Type B pancreatic cell (in vitro differentiated cells): ENCODE measurements at regions not wholly inside any gene's neighbourhood (a gene's known extent, or its start where the extent isn't known, plus 50 kb on each side); places are given as distances from the start of the nearest gene placed in this dataset.

Experiments
- DNase-seq: peaks from one replicate; pipeline ENCODE4 v3.0.0; 2021; ENCODE audit warnings: mixed read lengths; ENCODE audit not compliant: unreplicated experiment; ENCODE audit errors: extremely low spot score
- H3K27ac Mint-ChIP-seq: 2 replicates; pipeline ENCODE4 v1.8.0; 2021; ENCODE audit warnings: mild to moderate bottlenecking, mixed read lengths
- H3K27me3 Mint-ChIP-seq: 2 replicates; pipeline ENCODE4 v1.8.0; 2021; ENCODE audit warnings: mixed read lengths
- H3K36me3 Mint-ChIP-seq: 2 replicates; pipeline ENCODE4 v1.8.0; 2021; ENCODE audit warnings: mixed read lengths
- H3K4me1 Mint-ChIP-seq: one replicate; pipeline ENCODE4 v1.8.0; 2021; ENCODE audit warnings: mixed read lengths; ENCODE audit not compliant: unreplicated experiment
- H3K4me3 Mint-ChIP-seq: 2 replicates; pipeline ENCODE4 v1.8.0; 2021; ENCODE audit warnings: mild to moderate bottlenecking, mixed read lengths
- H3K9me3 Mint-ChIP-seq: 2 replicates; pipeline ENCODE4 v1.8.0; 2021; ENCODE audit warnings: mixed read lengths
- CTCF ChIP-seq: fragments of 200-600 bp; sonication (generic); conservative IDR thresholded peaks from 2 replicates; pipeline ENCODE4 v1.5.0; 2021; ENCODE audit warnings: antibody characterized with exemption, mild to moderate bottlenecking

GRCh38 chrX:39823424-39823823 lies 274.3 kb downstream of the BCOR start:
- no peak for TF ChIP-seq CTCF
- no peak overlapping the region for H3K4me3 Mint-ChIP-seq
- H3K27me3 Mint-ChIP-seq: peaks cover 8% of the 10 kb centered on the region
- no peaks in the 10 kb centered on the region for H3K36me3 Mint-ChIP-seq
- peaks cover 12% of the 10 kb centered on the region for H3K4me1 Mint-ChIP-seq
- H3K27ac Mint-ChIP-seq: no peak overlapping the region
- no peak for DNase-seq
- H3K9me3 Mint-ChIP-seq: no peaks in the 10 kb centered on the region

- peaks cover 7% of the 10 kb centered on the region for H3K27me3 Mint-ChIP-seq
- no peaks in the 10 kb centered on the region for H3K36me3 Mint-ChIP-seq
- peaks cover 12% of the 10 kb centered on the region for H3K4me1 Mint-ChIP-seq
- H3K9me3 Mint-ChIP-seq: no peaks in the 10 kb centered on the region
- no peak overlapping the region for H3K27ac Mint-ChIP-seq
- no peak for DNase-seq
- no peak for TF ChIP-seq CTCF
- H3K4me3 Mint-ChIP-seq: peak overlapping the region; percentile 50
Observed at GRCh38 chrX:39823854-39824253, 273.9 kb downstream of the BCOR start.

- H3K27ac Mint-ChIP-seq: no peak overlapping the region
- H3K4me1 Mint-ChIP-seq: peaks cover 7% of the 10 kb centered on the region
- H3K27me3 Mint-ChIP-seq: peaks cover 3% of the 10 kb centered on the region
- no peak overlapping the region for H3K4me3 Mint-ChIP-seq
- TF ChIP-seq CTCF: no peak
- DNase-seq: no peak
- H3K9me3 Mint-ChIP-seq: no peaks in the 10 kb centered on the region
- H3K36me3 Mint-ChIP-seq: no peaks in the 10 kb centered on the region
Observed at GRCh38 chrX:39826813-39827543, 270.8 kb downstream of the BCOR start.

GRCh38 chrX:39827951-39828350 lies 269.8 kb downstream of the BCOR start:
- Mint-ChIP-seq H3K27ac (peak overlapping the region; percentile 46), H3K27me3 (peaks cover 3% of the 10 kb centered on the region), H3K9me3 (no peaks in the 10 kb centered on the region), H3K4me1 (peaks cover 7% of the 10 kb centered on the region), H3K4me3 (no peak overlapping the region), H3K36me3 (no peaks in the 10 kb centered on the region)
- no peak for DNase-seq
- TF ChIP-seq CTCF: no peak

- DNase-seq: no peak
- no peak for TF ChIP-seq CTCF
- peaks cover 7% of the 10 kb centered on the region for H3K4me1 Mint-ChIP-seq
- no peaks in the 10 kb centered on the region for H3K9me3 Mint-ChIP-seq
- no peaks in the 10 kb centered on the region for H3K36me3 Mint-ChIP-seq
- no peak overlapping the region for H3K4me3 Mint-ChIP-seq
- H3K27me3 Mint-ChIP-seq: no peaks in the 10 kb centered on the region
- no peak overlapping the region for H3K27ac Mint-ChIP-seq
Observed at GRCh38 chrX:39828971-39829370, 268.8 kb downstream of the BCOR start.
